SK-N-SH treated with all-trans-retinoic acid at 6 μM for 48 hours (cell line): ENCODE measurements at regions not wholly inside any gene's neighbourhood (a gene's known extent, or its start where the extent isn't known, plus 50 kb on each side); places are given as distances from the start of the nearest gene placed in this dataset.

ENCODE experiments used
- ATAC-seq: fragments of 200-7000 bp; cut with Tn5 transposase; 3 replicates; pipeline ENCODE4 v1.9.1; 2020; ENCODE audit warnings: mild to moderate bottlenecking, moderate library complexity
- ARNTL ChIP-seq: fragments of 450-650 bp; formaldehyde crosslinking; IDR thresholded peaks from 2 replicates; pipeline ENCODE4 v1.5.0; 2020; ENCODE audit warnings: low read depth, mild to moderate bottlenecking, moderate library complexity, borderline replicate concordance
- BACH2 ChIP-seq: fragments of 250-450 bp; sonication (Bioruptor Pico); IDR thresholded peaks from 2 replicates; pipeline ENCODE4 v1.9.0; 2021; ENCODE audit warnings: mild to moderate bottlenecking, borderline replicate concordance
- CSDC2 ChIP-seq: fragments of 250-450 bp; sonication (Bioruptor Pico); IDR thresholded peaks from 2 replicates; pipeline ENCODE4 v1.5.0; 2020; ENCODE audit warnings: mild to moderate bottlenecking, moderate library complexity
- ESRRG ChIP-seq: fragments of 250-450 bp; sonication (Bioruptor Pico); IDR thresholded peaks from 2 replicates; pipeline ENCODE4 v1.6.1; 2021; ENCODE audit warnings: mild to moderate bottlenecking
- GLIS3 ChIP-seq: fragments of 250-450 bp; sonication (Bioruptor Pico); IDR thresholded peaks from 2 replicates; pipeline ENCODE4 v1.5.0; 2020; ENCODE audit warnings: mild to moderate bottlenecking, moderate library complexity
- OSR1 ChIP-seq: fragments of 250-450 bp; sonication (Bioruptor Pico); IDR thresholded peaks from 2 replicates; pipeline ENCODE4 v1.8.0; 2022; ENCODE audit warnings: moderate library complexity, mild to moderate bottlenecking, inconsistent platforms
- PPARA ChIP-seq: fragments of 250-450 bp; sonication (Bioruptor Pico); IDR thresholded peaks from 2 replicates; pipeline ENCODE4 v1.5.0; 2020; ENCODE audit warnings: mild to moderate bottlenecking, borderline replicate concordance
- RARB ChIP-seq: fragments of 250-450 bp; sonication (Bioruptor Pico); IDR thresholded peaks from 2 replicates; pipeline ENCODE4 v1.8.0; 2021; ENCODE audit warnings: mild to moderate bottlenecking, moderate library complexity
- SNAI2 ChIP-seq: fragments of 250-450 bp; sonication (Bioruptor Pico); IDR thresholded peaks from 2 replicates; pipeline ENCODE4 v1.5.0; 2020; ENCODE audit warnings: mild to moderate bottlenecking, moderate library complexity
- TCF4 ChIP-seq: fragments of 250-450 bp; sonication (Bioruptor Pico); IDR thresholded peaks from 2 replicates; pipeline ENCODE4 v1.8.0; 2021; ENCODE audit warnings: mild to moderate bottlenecking, moderate library complexity, borderline replicate concordance
- TOX ChIP-seq: fragments of 250-450 bp; sonication (Bioruptor Pico); IDR thresholded peaks from 2 replicates; pipeline ENCODE4 v1.8.0; 2021; ENCODE audit warnings: mild to moderate bottlenecking, moderate library complexity, borderline replicate concordance
- ZC3H10 ChIP-seq: fragments of 250-450 bp; sonication (Bioruptor Pico); IDR thresholded peaks from 2 replicates; pipeline ENCODE4 v1.5.1; 2021; ENCODE audit warnings: mild to moderate bottlenecking, moderate library complexity
- ZFP3 ChIP-seq: fragments of 250-450 bp; sonication (Bioruptor Pico); IDR thresholded peaks from 2 replicates; pipeline ENCODE4 v1.5.0; 2020; ENCODE audit warnings: mild to moderate bottlenecking, moderate library complexity
- ZFP30 ChIP-seq: fragments of 450-650 bp; formaldehyde crosslinking; IDR thresholded peaks from 2 replicates; pipeline ENCODE4 v1.5.0; 2022; ENCODE audit warnings: mild to moderate bottlenecking, moderate library complexity
- ZNF565 ChIP-seq: fragments of 450-650 bp; formaldehyde crosslinking; conservative IDR thresholded peaks from 2 replicates; pipeline ENCODE4 v1.5.0; 2020; ENCODE audit warnings: low read depth, mild to moderate bottlenecking, moderate library complexity
- ZNF70 ChIP-seq: fragments of 450-650 bp; formaldehyde crosslinking; IDR thresholded peaks from 2 replicates; pipeline ENCODE4 v1.5.0; 2020; ENCODE audit warnings: mild to moderate bottlenecking, moderate library complexity
- ZNF8 ChIP-seq: fragments of 450-650 bp; formaldehyde crosslinking; IDR thresholded peaks from 2 replicates; pipeline ENCODE4 v1.5.0; 2020; ENCODE audit warnings: mild to moderate bottlenecking, moderate library complexity
- TF ChIP-seq, protein P1 (sequence below): fragments of 250-450 bp; sonication (Bioruptor Pico); IDR thresholded peaks from 2 replicates; pipeline ENCODE4 v1.8.0; 2020; ENCODE audit warnings: mild to moderate bottlenecking, moderate library complexity, borderline replicate concordance
- TF ChIP-seq, protein P2 (sequence below): fragments of 250-450 bp; sonication (Bioruptor Pico); IDR thresholded peaks from 2 replicates; pipeline ENCODE4 v1.5.1; 2020; ENCODE audit warnings: low read depth, mild to moderate bottlenecking, moderate library complexity
- TF ChIP-seq, protein P3 (sequence below): fragments of 250-450 bp; sonication (Bioruptor Pico); IDR thresholded peaks from 2 replicates; pipeline ENCODE4 v1.8.0; 2021; ENCODE audit warnings: low read depth, mild to moderate bottlenecking, moderate library complexity, borderline replicate concordance
- TF ChIP-seq, protein P4 (sequence below): fragments of 250-450 bp; sonication (Bioruptor Pico); IDR thresholded peaks from 2 replicates; pipeline ENCODE4 v1.5.1; 2021; ENCODE audit warnings: mild to moderate bottlenecking, moderate library complexity
- TF ChIP-seq, protein P5 (sequence below): fragments of 250-450 bp; sonication (Bioruptor Pico); IDR thresholded peaks from 2 replicates; pipeline ENCODE4 v1.5.0; 2020; ENCODE audit warnings: mild to moderate bottlenecking, moderate library complexity

DNA sequence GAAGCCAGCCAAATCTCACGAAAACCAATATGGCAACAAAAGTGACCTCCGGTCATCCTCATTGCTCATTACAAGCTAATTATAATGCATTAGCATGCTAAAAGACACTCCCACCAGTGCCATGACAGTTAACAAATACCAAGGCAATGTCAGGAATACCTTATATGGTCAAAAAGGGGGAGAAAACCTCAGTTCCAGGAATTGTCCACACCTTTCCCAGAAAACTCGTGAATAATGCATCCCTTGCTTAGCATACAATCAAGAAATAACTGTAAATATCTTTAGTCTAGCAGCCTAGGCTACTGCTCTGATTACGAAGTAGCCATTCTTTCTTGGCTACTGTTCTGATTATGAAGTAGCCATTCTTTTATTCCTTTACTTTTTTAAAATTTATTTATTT is 112.5 kb upstream of the FKBP1C start:
- no peak for ATAC-seq
- TF ChIP-seq ZFP30 (CRISPR knock-in tag) (no peak), TCF4 (CRISPR knock-in tag) (no peak), RARB (no peak), ZNF8 (no peak), SNAI2 (CRISPR knock-in tag) (no peak), TOX (no peak), ESRRG (no peak), ARNTL (no peak), PPARA (CRISPR knock-in tag) (no peak), OSR1 (CRISPR knock-in tag) (no peak), GLIS3 (CRISPR knock-in tag) (no peak), CSDC2 (CRISPR knock-in tag) (no peak), ZNF70 (no peak), BACH2 (CRISPR knock-in tag) (no peak), ZNF565 (no peak)
- TF ChIP-seq, protein P1, sequence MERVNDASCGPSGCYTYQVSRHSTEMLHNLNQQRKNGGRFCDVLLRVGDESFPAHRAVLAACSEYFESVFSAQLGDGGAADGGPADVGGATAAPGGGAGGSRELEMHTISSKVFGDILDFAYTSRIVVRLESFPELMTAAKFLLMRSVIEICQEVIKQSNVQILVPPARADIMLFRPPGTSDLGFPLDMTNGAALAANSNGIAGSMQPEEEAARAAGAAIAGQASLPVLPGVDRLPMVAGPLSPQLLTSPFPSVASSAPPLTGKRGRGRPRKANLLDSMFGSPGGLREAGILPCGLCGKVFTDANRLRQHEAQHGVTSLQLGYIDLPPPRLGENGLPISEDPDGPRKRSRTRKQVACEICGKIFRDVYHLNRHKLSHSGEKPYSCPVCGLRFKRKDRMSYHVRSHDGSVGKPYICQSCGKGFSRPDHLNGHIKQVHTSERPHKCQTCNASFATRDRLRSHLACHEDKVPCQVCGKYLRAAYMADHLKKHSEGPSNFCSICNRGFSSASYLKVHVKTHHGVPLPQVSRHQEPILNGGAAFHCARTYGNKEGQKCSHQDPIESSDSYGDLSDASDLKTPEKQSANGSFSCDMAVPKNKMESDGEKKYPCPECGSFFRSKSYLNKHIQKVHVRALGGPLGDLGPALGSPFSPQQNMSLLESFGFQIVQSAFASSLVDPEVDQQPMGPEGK (CRISPR knock-in tag) = no peak
- TF ChIP-seq, protein P2, sequence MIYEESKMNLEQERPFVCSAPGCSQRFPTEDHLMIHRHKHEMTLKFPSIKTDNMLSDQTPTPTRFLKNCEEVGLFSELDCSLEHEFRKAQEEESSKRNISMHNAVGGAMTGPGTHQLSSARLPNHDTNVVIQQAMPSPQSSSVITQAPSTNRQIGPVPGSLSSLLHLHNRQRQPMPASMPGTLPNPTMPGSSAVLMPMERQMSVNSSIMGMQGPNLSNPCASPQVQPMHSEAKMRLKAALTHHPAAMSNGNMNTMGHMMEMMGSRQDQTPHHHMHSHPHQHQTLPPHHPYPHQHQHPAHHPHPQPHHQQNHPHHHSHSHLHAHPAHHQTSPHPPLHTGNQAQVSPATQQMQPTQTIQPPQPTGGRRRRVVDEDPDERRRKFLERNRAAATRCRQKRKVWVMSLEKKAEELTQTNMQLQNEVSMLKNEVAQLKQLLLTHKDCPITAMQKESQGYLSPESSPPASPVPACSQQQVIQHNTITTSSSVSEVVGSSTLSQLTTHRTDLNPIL = no peak
- TF ChIP-seq, protein P3, sequence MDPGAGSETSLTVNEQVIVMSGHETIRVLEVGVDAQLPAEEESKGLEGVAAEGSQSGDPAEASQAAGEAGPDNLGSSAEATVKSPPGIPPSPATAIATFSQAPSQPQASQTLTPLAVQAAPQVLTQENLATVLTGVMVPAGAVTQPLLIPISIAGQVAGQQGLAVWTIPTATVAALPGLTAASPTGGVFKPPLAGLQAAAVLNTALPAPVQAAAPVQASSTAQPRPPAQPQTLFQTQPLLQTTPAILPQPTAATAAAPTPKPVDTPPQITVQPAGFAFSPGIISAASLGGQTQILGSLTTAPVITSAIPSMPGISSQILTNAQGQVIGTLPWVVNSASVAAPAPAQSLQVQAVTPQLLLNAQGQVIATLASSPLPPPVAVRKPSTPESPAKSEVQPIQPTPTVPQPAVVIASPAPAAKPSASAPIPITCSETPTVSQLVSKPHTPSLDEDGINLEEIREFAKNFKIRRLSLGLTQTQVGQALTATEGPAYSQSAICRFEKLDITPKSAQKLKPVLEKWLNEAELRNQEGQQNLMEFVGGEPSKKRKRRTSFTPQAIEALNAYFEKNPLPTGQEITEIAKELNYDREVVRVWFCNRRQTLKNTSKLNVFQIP (CRISPR knock-in tag) = no peak
- TF ChIP-seq, protein P4, sequence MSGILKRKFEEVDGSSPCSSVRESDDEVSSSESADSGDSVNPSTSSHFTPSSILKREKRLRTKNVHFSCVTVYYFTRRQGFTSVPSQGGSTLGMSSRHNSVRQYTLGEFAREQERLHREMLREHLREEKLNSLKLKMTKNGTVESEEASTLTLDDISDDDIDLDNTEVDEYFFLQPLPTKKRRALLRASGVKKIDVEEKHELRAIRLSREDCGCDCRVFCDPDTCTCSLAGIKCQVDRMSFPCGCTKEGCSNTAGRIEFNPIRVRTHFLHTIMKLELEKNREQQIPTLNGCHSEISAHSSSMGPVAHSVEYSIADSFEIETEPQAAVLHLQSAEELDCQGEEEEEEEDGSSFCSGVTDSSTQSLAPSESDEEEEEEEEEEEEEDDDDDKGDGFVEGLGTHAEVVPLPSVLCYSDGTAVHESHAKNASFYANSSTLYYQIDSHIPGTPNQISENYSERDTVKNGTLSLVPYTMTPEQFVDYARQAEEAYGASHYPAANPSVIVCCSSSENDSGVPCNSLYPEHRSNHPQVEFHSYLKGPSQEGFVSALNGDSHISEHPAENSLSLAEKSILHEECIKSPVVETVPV (CRISPR knock-in tag) = no peak
- TF ChIP-seq, all 23 proteins: peak for 0

DNA sequence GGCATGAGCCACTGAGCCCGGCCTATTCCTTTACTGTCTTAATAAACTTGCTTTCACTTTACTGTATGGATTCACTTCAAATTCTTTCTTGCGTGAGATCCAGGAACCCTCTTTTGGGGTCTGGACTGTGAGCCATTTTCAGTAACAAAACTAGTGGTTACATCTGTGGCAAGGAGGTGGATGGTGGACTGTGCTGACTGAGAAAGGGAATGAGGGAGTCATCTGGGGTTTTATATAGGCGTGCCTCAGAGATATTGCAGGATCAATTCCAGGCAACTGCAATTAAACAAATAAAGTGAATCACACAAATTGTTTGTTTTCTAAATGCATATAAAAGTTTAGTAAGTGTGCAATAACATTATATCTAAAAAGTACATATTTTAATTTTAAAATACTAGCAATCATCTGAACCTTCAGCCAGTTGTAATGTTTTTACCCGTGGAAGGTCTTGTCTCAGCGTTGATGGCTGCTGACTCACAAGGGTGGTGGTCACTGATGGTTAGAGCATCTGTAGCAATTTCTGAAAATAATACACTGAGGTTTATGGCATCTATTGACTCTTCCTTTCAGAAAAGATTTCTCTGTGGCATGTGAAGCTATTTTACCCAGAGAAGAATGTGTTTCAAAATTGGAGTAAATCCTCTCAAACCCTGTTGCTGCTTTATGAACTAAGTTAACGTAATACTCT is 111.4 kb upstream of the FKBP1C start:
- TF ChIP-seq RARB (no peak), ESRRG (no peak), CSDC2 (CRISPR knock-in tag) (no peak), ZC3H10 (CRISPR knock-in tag) (no peak), OSR1 (CRISPR knock-in tag) (no peak), ZNF8 (no peak), BACH2 (CRISPR knock-in tag) (no peak), ZFP3 (CRISPR knock-in tag) (no peak), GLIS3 (CRISPR knock-in tag) (no peak), TOX (no peak), ZFP30 (CRISPR knock-in tag) (no peak)
- TF ChIP-seq, protein P2 = no peak
- TF ChIP-seq, protein P4 (CRISPR knock-in tag) = no peak
- TF ChIP-seq, protein P3 (CRISPR knock-in tag) = no peak
- TF ChIP-seq, protein P5, sequence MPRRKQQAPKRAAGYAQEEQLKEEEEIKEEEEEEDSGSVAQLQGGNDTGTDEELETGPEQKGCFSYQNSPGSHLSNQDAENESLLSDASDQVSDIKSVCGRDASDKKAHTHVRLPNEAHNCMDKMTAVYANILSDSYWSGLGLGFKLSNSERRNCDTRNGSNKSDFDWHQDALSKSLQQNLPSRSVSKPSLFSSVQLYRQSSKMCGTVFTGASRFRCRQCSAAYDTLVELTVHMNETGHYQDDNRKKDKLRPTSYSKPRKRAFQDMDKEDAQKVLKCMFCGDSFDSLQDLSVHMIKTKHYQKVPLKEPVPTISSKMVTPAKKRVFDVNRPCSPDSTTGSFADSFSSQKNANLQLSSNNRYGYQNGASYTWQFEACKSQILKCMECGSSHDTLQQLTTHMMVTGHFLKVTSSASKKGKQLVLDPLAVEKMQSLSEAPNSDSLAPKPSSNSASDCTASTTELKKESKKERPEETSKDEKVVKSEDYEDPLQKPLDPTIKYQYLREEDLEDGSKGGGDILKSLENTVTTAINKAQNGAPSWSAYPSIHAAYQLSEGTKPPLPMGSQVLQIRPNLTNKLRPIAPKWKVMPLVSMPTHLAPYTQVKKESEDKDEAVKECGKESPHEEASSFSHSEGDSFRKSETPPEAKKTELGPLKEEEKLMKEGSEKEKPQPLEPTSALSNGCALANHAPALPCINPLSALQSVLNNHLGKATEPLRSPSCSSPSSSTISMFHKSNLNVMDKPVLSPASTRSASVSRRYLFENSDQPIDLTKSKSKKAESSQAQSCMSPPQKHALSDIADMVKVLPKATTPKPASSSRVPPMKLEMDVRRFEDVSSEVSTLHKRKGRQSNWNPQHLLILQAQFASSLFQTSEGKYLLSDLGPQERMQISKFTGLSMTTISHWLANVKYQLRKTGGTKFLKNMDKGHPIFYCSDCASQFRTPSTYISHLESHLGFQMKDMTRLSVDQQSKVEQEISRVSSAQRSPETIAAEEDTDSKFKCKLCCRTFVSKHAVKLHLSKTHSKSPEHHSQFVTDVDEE (CRISPR knock-in tag) = no peak
- no peak for ATAC-seq
